Sigmoid colon (tissue), 4 donors: ENCODE measurements at regions not wholly inside any gene's neighbourhood (a gene's known extent, or its start where the extent isn't known, plus 50 kb on each side); places are given as distances from the start of the nearest gene placed in this dataset.

Experiments
- EP300 ChIP-seq, 4 donors: sonication (generic); formaldehyde crosslinking; IDR thresholded peaks; one replicate each; pipeline ENCODE4 v1.6.1; 2017; ENCODE audit warnings: antibody characterized with exemption in 4 of 4
- TF ChIP-seq, protein P1 (sequence below), 4 experiments: fragments of 450-650 bp in 3 of 4; fragments of 200-600 bp in 1 of 4; IDR thresholded peaks; one replicate each; pipeline ENCODE4 v1.5.1; 2016 to 2019; ENCODE audit warnings: antibody characterized with exemption in 4 of 4, mild to moderate bottlenecking in 3 of 4, moderate library complexity in 2 of 4

DNA sequence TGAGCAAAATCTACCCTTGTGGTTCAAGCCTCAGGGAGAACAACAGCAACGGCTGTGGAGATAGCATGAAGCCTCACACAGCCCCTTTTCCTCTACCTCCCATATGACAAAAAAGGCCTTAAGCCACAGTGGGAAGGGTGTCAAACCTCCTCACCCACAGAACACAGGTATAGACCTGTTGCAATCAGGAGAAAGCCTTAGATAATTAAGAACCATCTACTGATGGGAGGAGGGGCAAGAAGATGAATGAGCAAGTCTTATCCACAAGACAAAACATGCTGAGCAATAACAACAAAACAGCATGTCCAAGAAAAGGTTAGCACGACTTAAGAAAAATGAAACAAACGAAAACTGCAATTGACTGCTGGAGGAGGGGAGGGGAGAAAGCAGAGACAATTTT lies 272.9 kb upstream of the BCHE start:
- no peak for TF ChIP-seq EP300 (IDR thresholded peaks at IDR 0.05)
- TF ChIP-seq, protein P1, sequence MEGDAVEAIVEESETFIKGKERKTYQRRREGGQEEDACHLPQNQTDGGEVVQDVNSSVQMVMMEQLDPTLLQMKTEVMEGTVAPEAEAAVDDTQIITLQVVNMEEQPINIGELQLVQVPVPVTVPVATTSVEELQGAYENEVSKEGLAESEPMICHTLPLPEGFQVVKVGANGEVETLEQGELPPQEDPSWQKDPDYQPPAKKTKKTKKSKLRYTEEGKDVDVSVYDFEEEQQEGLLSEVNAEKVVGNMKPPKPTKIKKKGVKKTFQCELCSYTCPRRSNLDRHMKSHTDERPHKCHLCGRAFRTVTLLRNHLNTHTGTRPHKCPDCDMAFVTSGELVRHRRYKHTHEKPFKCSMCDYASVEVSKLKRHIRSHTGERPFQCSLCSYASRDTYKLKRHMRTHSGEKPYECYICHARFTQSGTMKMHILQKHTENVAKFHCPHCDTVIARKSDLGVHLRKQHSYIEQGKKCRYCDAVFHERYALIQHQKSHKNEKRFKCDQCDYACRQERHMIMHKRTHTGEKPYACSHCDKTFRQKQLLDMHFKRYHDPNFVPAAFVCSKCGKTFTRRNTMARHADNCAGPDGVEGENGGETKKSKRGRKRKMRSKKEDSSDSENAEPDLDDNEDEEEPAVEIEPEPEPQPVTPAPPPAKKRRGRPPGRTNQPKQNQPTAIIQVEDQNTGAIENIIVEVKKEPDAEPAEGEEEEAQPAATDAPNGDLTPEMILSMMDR (IDR thresholded peaks at IDR 0.05): no peak
